ENCODE measurements at regions not wholly inside any gene's neighbourhood (a gene's known extent, or its start where the extent isn't known, plus 50 kb on each side); places are given as distances from the start of the nearest gene placed in this dataset.
A peak's percentile ranks its signal among the peaks of the same experiment; 100 is the strongest.
"Not testable (repeated sequence)": the region's sequence is repeated elsewhere in the genome, so short reads cannot be mapped to it uniquely, and the experiment has no call there.

DNA sequence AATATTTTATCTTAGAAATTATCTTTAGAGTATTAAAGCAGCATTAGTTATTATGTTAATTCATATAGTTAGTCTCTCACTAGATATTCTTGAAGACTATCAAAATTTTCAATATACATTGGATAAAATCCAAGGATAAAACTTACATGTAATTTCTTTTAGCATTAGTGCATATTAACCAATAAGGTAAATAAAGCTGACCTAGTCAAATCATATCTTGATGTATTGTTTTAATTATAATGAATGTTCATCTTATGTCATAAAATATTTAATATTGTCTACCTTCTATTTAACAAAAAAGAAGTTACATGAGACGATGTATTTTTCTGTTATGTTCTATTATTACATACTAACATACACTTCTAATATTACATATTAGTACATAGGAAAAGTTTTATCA lies 301.7 kb upstream of the DAB2 start:
- no peak for DNase-seq (ENCODE audit: extremely low read depth, low read depth)

DNA sequence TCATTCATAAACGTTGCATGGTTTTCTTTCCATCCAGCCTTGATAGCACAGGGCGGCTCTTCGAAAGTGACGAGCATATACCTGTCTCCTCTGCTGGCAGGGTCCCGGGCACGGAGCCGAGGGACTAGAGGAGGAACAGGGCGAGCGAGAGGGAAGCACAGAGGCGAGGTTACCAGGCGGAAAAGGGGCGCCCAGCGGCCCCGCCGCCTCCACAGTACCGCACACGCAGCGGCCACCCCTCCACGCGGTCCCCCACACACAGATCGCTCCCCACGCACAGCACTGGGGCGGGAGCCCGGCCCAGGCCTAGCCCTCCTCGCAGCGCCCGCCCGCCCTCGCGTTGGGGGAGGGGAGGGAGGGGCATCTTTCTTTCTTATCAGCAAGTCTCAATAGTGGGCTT lies 296.6 kb upstream of the DAB2 start:
- no peak for DNase-seq (ENCODE audit: extremely low read depth, low read depth)

DNA sequence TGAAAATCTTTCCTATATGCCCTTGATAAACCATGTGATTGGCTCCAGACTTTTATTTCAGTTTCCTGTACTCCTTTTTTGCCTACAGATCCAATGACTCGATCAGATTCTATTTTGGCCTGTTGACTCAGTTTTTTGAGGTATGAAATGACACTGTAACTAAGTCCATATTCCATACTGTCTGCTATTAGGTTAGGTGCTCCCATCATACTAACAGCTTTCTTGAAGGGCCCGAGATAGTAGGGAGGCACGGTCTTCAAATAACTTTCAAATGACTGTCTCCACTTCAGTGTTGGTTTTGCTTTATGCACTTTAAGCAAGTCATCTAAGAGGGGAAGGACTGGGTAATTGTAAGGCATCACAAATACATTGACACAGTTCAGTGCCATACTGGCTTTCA lies 295.4 kb upstream of the DAB2 start:
- no peak for DNase-seq (ENCODE audit: extremely low read depth, low read depth)

DNA sequence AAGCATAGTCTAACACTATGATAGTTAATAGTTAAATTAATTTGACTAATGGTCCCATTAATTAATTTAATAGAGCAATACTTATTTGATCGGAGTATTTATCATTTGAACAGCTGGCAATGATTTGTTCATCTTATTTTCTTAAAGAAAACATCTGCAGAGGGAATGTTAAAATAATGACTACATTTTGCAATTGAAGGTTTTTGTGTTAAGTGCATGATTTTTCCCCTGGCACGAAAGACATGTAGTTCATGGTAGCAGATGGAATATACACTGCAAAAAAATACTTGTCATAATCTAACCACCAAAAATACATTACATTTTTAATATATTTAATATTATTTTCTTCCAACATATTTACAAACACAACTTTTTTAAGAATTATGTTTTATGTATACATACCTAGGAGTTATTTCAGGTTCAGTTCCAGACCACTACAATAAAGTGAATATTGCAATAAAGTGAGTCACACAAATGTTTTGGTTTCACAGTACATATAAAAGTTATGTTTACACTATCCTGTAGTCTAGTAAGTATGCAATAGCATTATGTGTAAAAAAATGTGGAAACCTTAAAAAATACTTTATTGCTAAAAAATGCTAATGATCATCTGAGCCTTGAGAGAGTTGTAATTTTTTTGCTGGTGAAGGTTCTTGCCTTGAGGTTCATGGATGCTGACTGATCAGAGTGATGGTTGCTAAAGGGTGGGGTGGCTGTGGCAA lies 292.6 kb upstream of the DAB2 start:
- DNase-seq (ENCODE audit: extremely low read depth, low read depth): peak; percentile 15

DNA sequence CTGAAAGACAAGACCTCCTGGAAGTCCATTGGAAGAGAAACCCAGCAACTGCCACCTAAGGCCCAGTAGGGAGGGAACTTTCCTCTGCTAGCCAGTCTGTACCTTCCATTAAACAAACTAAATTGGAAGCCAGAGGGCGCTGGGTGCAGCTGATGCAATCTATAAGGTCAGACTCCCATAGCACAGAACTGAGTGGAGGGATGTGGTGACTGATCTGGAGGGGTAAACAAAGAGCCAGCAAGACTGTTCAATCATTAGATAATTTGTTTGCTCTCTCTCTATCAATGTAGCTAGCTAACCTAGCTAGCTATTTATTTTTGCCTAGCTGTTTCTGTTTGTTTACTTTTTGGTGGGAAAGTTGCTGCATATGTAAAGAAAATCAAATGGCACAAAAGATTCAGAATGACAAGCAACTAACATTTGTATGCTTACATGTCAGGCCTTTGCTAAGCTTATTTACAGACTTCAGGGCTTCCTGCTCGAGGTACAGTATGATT lies 291.8 kb upstream of the DAB2 start:
- DNase-seq (ENCODE audit: extremely low read depth, low read depth): peak; percentile 90

DNA sequence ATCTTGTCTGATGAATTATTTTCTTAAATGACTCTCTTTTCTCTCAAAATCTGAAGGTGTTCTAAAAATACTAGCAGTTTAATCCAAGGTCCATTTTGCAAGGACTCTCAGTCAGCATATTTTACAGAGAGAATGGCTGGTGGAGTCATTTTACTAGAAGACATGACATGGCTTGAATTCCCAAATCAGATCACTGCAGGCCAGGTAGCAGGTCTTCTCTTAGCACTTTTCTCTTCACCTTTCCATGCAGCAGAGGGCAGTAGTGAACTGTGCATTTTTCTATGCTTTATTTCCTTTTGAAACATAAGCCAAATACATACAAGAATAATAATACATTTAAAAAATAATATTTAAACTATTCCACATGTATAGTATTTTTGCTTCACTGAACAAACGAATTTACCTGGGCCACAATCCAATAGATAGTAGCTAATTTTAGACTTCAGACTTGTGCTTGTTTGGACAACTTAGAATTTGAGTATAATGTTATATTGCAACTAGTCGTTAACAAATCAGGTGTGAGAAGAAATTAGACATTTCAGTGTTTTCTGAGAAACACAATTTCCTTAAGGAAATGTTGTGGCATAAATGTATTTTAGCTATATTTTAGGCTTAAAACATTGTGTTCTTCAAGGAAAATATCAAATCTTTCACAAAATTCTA lies 289.4 kb upstream of the DAB2 start:
- peak; percentile 89 for DNase-seq (ENCODE audit: extremely low read depth, low read depth)

DNA sequence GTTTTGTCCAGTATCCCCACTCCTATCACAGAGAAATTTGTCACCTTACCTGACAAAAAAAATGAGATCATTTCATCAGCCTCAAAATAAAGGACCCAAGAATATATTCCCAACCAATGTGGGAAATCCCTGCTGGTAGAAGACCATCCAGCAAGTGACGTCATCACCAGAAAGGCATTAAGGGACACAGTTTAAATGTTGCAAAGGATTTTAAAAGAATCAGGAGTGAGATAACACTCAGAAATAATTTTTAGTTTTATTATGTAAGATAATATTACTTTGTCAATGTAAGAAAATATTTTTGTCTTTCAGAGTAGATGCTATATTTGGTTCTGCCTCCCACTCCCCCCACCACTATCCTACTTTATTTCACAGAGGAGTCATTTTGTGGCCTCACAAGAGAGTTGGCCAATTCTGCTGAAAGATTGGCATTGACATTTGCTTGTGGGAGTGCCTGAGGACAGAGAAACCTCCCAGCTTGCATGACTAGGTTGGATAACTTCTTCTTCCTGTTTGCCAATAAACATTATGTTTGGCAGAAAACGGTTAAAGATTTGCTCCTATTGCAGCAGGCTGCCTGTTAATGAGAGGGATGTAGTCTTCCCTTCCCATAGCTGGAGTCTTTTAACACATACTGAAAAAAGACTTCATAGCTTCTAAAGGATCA lies 288.6 kb upstream of the DAB2 start:
- DNase-seq (ENCODE audit: extremely low read depth, low read depth): peak; percentile 94

DNA sequence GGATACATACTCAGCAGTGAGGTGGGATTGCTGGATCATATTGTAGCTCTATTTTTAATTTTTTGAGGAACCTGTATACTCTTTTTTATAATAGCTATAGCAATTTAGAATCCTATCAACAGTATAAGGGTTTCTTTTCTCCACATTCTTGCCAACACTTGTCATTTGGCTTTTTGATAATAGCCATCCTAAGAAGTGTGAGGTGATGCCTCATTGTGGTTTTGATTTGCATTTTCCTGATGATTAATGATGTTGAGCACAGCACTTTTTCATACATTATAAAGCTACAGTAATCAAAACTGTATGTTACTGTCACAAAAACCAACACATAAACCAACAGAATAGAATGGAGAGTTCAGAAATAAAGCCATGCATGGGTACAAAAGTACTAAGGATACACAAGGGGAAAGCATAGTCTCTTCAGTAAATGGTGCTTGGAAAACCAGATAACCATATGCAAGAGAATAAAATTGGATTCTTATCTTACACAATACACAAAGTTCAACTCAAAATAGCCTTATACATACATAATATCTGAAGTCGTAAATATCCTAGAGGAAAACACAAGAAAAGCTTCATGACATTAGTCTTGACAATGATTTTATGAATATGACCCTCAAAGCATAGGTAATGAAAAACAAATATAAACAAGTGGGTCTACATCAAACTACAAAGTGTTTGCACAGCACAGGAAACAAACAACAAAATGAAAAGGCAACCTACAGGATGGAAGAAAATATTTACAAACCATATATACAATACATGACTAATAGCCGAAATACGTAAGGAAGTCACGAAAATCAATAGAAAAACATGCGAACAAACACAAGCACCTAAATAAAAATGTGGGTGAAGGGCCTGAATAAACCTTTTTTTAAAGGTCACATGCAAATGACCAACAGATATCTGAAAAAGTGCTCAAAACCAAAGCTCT lies 287.8 kb upstream of the DAB2 start:
- DNase-seq (ENCODE audit: extremely low read depth, low read depth): peak; percentile 64

DNA sequence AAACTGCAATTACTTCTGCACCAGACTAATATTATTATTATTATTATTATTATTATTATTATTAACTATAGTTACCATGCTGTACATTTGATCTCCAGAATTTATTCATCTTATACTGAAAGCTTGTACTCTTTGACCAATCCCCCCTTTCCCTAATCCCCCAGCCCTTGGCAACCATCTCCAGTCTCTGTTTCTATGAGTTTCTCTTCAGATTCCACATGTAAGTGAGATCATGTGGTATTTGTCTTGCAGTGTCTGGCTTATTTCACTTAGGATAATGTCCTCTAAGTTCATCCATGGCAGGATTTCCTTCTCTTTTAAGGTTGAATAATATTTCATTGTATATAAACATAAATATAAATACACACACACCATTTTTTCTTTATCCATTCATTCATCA lies 287.0 kb upstream of the DAB2 start:
- peak; percentile 22 for DNase-seq (ENCODE audit: extremely low read depth, low read depth)

DNA sequence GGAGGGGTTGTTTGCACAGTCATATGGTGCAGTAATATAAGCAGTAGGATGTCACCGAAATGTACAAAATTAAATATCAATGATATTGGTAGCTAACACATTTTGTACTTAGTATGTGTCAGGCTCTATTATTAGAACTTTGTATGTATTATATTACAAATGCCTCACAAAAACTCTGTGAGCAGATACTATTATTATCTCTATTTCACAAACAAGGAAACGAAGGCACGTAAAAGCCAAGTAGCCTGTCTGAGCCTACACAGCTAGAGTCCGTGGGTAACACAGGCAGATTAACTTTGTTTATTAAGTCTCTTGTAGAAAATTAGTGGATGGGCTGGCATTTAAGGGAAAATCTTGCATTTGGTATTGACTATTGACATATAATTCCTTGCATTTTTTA lies 284.3 kb upstream of the DAB2 start:
- DNase-seq (ENCODE audit: extremely low read depth, low read depth): no peak

DNA sequence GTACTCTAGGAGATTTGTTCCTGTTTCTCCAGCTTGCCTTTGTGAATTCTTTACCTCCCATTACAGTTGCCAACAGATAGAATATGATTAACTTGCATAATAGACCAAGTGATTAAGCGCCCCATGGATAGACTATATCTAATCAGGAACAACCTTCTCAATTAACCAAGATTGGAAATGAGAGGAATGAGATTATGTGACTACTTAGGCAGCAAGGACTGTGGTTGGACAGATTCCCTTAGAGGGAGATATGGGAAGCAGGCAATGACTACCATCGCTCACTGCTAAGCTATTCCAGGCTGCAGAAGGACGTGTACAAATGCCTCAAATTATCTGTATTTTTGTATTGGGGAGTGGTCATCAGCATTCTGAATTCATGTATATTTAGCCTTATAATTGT lies 278.1 kb upstream of the DAB2 start:
- no peak for DNase-seq (ENCODE audit: extremely low read depth, low read depth)

DNA sequence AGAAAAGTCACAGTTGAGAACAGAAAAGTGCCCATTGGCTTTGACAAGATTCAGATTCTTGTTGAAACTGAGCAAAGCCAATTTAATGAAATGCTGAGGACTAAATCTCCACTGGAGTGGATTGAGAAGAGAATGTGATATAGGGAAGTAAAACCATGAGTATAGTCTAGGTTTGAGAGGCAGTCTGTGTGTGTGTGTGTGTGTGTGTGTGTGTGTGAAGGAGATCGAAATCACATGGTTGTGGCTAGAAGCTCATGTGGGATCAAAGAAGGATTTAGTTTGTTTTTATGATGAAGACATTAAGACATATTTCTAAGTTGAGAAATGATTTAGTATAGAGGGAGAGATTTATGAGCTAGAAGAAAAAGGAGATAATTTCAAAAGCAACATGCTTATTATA lies 275.7 kb upstream of the DAB2 start:
- no peak for DNase-seq (ENCODE audit: extremely low read depth, low read depth)

DNA sequence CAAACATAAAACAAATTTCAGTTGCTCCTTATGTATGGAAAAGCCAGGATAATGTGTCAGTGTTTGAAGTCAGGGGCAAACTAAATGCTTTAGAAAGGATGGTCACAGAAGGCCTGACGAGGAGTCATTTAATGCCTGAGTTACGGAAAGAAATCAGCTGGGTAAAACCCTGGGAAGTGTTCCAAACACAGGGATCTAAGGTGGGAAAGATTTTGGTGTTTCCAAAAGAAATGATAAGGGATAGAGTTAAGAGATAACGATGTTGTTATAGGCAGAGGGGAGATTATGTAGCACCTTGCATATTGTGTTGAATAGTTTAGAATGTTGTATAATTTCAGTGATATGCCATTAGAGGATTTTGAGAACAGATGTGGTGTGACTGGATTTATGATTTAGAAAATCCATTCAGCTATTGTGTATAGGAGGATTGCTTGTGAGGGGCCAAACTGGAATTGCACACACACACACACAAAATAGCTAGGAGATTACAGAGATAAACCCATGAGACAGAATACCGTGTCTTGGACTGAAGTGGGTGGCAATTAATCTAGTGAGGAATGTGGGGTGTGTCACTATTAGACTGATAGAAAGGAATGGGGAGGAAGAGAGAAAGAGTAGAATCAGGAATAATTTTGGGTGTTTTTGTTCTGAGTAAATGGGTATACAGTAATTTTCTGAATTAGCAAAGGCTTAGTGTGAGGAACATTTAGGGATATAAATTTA lies 274.2 kb upstream of the DAB2 start:
- no peak for DNase-seq (ENCODE audit: extremely low read depth, low read depth)

DNA sequence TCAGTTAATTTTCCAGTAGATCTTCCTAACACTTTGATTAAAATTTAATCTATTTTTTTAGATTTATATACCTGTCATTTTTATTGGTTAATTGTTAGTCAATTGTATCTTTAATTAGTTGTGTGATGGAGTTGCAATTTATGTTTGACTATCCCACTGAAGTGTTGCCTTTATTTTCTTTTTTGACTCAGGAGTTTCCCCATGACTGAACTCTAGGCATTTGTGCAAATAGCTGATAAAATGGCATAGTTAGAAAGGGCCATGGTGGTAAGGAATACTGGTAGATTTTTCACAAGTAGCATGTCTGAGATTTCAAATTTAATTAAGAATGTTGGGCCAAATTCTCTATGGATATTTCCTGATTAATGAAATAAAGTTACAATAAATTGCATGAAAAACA lies 273.1 kb upstream of the DAB2 start:
- DNase-seq (ENCODE audit: extremely low read depth, low read depth): no peak

DNA sequence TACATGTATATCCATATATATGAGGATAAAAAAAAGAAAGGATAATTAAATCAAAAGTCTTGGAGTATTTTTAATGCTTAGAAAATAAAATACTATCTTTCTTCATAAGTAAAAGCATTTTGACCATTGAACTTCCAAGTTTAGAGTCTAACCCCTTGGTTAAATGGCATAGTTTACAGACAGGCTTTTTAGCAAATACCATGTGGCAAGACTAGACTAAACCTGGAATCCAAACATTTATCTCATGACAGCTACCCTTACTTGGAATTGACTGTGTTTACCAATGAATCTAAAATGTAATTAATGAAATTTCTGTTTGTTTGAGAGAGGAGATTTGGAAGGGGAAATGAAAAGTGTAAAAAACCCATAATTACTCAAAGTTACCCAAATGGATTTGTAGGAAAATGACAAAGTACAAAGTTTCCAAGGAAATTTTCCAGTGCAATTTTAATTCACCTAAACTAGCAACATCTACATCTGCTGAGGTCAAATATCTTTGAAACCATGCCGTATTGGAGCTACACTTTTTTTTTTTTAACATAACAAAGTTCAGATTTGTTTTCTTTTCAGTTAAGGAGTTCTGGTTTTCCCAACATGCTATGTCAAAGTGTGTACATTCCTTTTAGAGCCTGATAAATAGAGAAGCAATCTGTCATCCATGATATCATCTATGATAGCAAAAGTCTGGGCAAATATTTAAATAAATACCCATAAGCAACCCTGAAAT lies 272.1 kb upstream of the DAB2 start:
- DNase-seq (ENCODE audit: extremely low read depth, low read depth): no peak

DNA sequence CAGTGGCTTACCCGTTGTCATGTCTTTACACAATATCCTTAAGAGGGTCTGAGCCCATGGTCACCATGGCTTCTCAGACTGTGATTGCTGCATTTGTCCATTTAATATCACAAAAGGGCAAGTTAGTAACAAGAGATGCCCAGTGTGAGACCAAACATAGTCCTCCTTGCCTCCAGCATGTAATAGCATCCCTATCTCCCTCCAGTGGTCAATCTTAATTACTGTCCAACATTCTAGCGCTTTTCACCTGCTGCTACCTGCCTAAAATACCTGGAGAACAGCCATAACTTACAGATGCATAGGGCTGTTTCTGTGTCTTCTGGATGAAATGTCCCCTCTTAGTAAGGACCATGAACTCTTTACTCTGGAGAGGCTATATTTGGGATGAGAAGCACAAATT lies 267.2 kb upstream of the DAB2 start:
- no peak for DNase-seq (ENCODE audit: extremely low read depth, low read depth)

DNA sequence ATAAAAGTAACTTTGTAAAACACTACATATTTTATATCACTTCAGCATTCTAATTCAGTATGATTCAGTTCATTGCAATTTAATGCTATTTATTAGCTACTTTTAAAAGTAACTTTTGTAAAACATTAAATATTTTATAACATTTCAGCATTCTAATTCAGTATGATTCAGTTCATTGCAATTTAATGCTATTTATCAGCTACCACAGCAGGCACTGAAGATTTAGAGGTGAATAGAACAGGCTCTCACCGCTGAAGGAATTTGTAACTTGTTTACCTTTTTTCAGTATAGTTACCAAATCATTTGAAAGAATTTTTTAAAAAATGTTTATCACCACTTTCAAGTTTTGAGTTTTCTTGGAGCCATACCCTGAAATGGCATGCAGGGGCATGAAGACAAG lies 266.4 kb upstream of the DAB2 start:
- DNase-seq (ENCODE audit: extremely low read depth, low read depth): no peak

DNA sequence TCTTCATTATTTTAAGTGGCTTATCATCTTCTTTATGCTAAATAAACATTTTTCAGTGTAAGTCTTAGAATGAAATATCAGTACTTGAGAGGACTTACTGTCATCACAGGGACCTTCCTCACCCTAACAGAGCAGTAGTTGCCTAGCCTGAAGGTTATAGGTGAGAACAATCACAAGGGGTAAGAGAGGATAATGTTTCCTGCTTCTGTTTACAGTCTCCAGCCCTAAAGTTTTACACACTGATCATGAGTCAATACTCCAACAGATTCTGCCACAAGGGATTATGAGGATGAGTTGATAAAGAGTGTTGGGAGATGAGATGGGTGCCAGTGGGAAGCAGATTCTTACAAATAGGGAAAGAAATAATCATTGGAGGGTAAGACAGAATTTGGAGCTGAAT lies 265.1 kb upstream of the DAB2 start:
- no peak for DNase-seq (ENCODE audit: extremely low read depth, low read depth)

DNA sequence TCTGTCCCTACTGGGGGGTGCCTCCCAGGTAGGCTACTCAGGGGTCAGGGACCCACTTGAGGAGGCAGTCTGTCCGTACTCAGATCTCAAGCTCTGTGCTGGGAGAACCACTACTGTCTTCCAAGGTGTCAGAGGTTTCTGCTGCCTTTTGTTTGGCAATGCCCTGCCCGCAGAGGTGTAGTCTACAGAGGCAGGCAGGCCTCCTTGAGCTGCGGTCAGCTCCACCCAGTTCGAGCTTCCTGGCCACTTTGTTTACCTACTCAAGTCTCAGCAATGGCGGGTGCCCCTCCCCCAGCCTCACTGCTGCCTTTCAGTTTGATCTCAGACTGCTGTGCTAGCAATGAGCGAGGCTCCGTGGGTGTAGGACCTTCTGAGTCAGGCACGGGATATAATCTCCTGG lies 263.1 kb upstream of the DAB2 start:
- DNase-seq (ENCODE audit: extremely low read depth, low read depth): not testable (repeated sequence)

DNA sequence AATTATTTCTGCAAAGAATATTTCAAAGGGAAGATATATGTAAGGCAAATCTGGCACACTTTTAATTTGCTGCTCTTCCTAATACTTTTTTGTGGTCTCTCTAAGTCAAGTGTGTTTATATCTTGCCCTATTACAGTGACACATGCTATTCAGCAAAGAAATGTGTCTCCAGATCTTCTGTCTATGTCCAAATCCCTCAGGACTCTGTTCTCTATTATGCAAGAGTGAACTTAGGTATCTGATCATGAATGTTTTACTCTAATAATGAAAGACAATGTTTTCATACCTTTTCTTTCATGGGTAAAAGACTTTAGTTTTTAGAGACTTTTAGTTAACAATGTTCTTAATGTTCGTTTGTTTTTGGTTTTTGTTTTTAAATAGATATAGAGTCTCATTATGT lies 255.4 kb upstream of the DAB2 start:
- no peak for DNase-seq (ENCODE audit: extremely low read depth, low read depth)

Measured in NCI-H460 (cell line).